ENCODE measurements at regions not wholly inside any gene's neighbourhood (a gene's known extent, or its start where the extent isn't known, plus 50 kb on each side); places are given as distances from the start of the nearest gene placed in this dataset.

GRCh38 chr2:220077488-220077887, 450.1 kb downstream of the SLC4A3 start:
- TF ChIP-seq CTCF (IDR thresholded peaks at IDR 0.05) (no peak), POLR2A (IDR thresholded peaks at IDR 0.05) (no peak)
